ENCODE measurements at regions not wholly inside any gene's neighbourhood (a gene's known extent, or its start where the extent isn't known, plus 50 kb on each side); places are given as distances from the start of the nearest gene placed in this dataset.

GRCh38 chr5:3311433-3311832, 284.2 kb upstream of the IRX1 start:
- Histone ChIP-seq H3K4me3 (ENCODE audit: control extremely low read depth in 1 of 5, extremely low read depth in 1 of 5, insufficient read depth in 1 of 5, low read depth in 2 of 5, low read length in 4 of 5) (no peak overlapping the region), H4K20me1 (ENCODE audit: control insufficient read depth, insufficient read depth, low read length, poor library complexity, severe bottlenecking) (no peaks in the 10 kb centered on the region), H3K9me3 (ENCODE audit: control extremely low read depth in 1 of 3, control insufficient read depth in 2 of 3, insufficient read depth in 1 of 3, low read length in 2 of 3) (peaks cover 0 to 34% (median 0%) of the 10 kb centered on the region in 3 donors), H3K79me2 (ENCODE audit: control insufficient read depth, insufficient read depth, low read length) (no peaks in the 10 kb centered on the region), H3K4me1 (ENCODE audit: control insufficient read depth in 2 of 2, insufficient read depth in 2 of 2, low read length in 2 of 2) (no peaks in the 10 kb centered on the region), H3K27ac (ENCODE audit: low read length in 2 of 2) (no peak overlapping the region), H3K27me3 (replicated peaks in 1 of 4; ENCODE audit: control extremely low read depth in 1 of 4, control insufficient read depth in 3 of 4, insufficient read depth in 4 of 4, low read length in 3 of 4) (no peaks in the 10 kb centered on the region), H2AFZ (ENCODE audit: insufficient read depth, low read depth, low read length, poor library complexity, severe bottlenecking) (no peak overlapping the region), H3K4me2 (replicated peaks; ENCODE audit: low read depth, low read length, poor library complexity, severe bottlenecking) (no peak overlapping the region), H3K9ac (ENCODE audit: low read length) (no peak overlapping the region), H3K36me3 (replicated peaks in 1 of 2; ENCODE audit: control extremely low read depth in 1 of 2, control insufficient read depth in 1 of 2, extremely low read depth in 1 of 2, insufficient read depth in 2 of 2, low read length in 1 of 2) (no peaks in the 10 kb centered on the region)
- ATAC-seq (ENCODE audit: low read depth) (no peak), DNase-seq (no peak)
- Mint-ChIP-seq H3K4me1 (no peaks in the 10 kb centered on the region), H3K9me3 (ENCODE audit: insufficient read depth) (peaks cover 5% of the 10 kb centered on the region), H3K4me3 (no peak overlapping the region), H3K27me3 (no peaks in the 10 kb centered on the region), H3K27ac (no peak overlapping the region)
- intact Hi-C loops (cut with micrococcal nuclease) = no loop called here
- 88% methylated on average over 8 of the region's 8 CpGs for WGBS (ENCODE audit: insufficient coverage)
- ChIA-PET POLR2A (no interaction called here), CTCF (no interaction called here)
- no peak for TF ChIP-seq CTCF (IDR thresholded peaks at IDR 0.05)
- TF ChIP-seq EZH2 (IDR thresholded peaks at IDR 0.05; ENCODE audit: borderline replicate concordance, insufficient read depth, low read depth, low read length, poor library complexity, severe bottlenecking) = no peak

GRCh38 chr5:3310541-3311261, 284.9 kb upstream of the IRX1 start:
- H3K27me3 Mint-ChIP-seq = no peaks in the 10 kb centered on the region

More at GRCh38 chr5:3310541-3311261, 284.9 kb upstream of the IRX1 start:
- H3K36me3 ChIP-seq (replicated peaks in 1 of 2; ENCODE audit: control extremely low read depth in 1 of 2, control insufficient read depth in 1 of 2, extremely low read depth in 1 of 2, insufficient read depth in 2 of 2, low read length in 1 of 2) = no peaks in the 10 kb centered on the region
- POLR2A ChIA-PET = no interaction called here
- no peaks in the 10 kb centered on the region for H3K4me1 ChIP-seq (ENCODE audit: control insufficient read depth in 2 of 2, insufficient read depth in 2 of 2, low read length in 2 of 2)
- H4K20me1 ChIP-seq (ENCODE audit: control insufficient read depth, insufficient read depth, low read length, poor library complexity, severe bottlenecking) = no peaks in the 10 kb centered on the region
- H2AFZ ChIP-seq (ENCODE audit: insufficient read depth, low read depth, low read length, poor library complexity, severe bottlenecking) = no peak overlapping the region
- 94% methylated on average over 20 of the region's 26 CpGs for WGBS (ENCODE audit: insufficient coverage)
- TF ChIP-seq EZH2 (IDR thresholded peaks at IDR 0.05; ENCODE audit: borderline replicate concordance, insufficient read depth, low read depth, low read length, poor library complexity, severe bottlenecking) (no peak), CTCF (IDR thresholded peaks at IDR 0.05) (no peak)
- no peak overlapping the region for H3K4me3 ChIP-seq (ENCODE audit: control extremely low read depth in 1 of 5, extremely low read depth in 1 of 5, insufficient read depth in 1 of 5, low read depth in 2 of 5, low read length in 4 of 5)
- H3K4me3 Mint-ChIP-seq = no peak overlapping the region
- no peaks in the 10 kb centered on the region for H3K79me2 ChIP-seq (ENCODE audit: control insufficient read depth, insufficient read depth, low read length)
- peaks cover 0 to 41% (median 0%) of the 10 kb centered on the region in 3 donors for H3K9me3 ChIP-seq (ENCODE audit: control extremely low read depth in 1 of 3, control insufficient read depth in 2 of 3, insufficient read depth in 1 of 3, low read length in 2 of 3)
- no peaks in the 10 kb centered on the region for H3K4me1 Mint-ChIP-seq
- no peak overlapping the region for H3K9ac ChIP-seq (ENCODE audit: low read length)
- peaks cover 5% of the 10 kb centered on the region for H3K9me3 Mint-ChIP-seq (ENCODE audit: insufficient read depth)
- H3K27ac ChIP-seq (ENCODE audit: low read length in 2 of 2) = no peak overlapping the region
- H3K4me2 ChIP-seq (replicated peaks; ENCODE audit: low read depth, low read length, poor library complexity, severe bottlenecking) = no peak overlapping the region
- H3K27ac Mint-ChIP-seq = no peak overlapping the region
- no peaks in the 10 kb centered on the region for H3K27me3 ChIP-seq (replicated peaks in 1 of 4; ENCODE audit: control extremely low read depth in 1 of 4, control insufficient read depth in 3 of 4, insufficient read depth in 4 of 4, low read length in 3 of 4)
- ATAC-seq (ENCODE audit: low read depth) (no peak), DNase-seq (no peak)
- CTCF ChIA-PET = no interaction called here
- intact Hi-C loops (cut with micrococcal nuclease) = no loop called here
